ENCODE measurements at regions not wholly inside any gene's neighbourhood (a gene's known extent, or its start where the extent isn't known, plus 50 kb on each side); places are given as distances from the start of the nearest gene placed in this dataset.
"Not testable (repeated sequence)": the region's sequence is repeated elsewhere in the genome, so short reads cannot be mapped to it uniquely, and the experiment has no call there.

DNA sequence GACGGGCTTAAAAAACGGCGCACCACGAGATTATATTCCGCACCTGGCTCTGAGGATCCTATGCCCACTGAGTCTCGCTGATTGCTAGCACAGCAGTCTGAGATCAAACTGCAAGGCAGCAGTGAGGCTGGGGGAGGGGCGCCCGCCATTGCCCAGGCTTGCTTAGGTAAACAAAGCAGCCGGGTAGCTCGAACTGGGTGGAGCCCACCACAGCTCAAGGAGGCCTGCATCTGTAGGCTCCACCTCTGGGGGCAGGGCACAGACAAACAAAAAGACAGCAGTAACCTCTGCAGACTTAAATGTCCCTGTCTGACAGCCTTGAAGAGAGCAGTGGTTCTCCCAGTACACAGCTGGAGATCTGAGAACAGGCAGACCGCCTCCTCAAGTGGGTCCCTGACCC, 725.6 kb downstream of the NUP35 start:
- not testable (repeated sequence) for TF ChIP-seq POLR2A (IDR thresholded peaks at IDR 0.05; ENCODE audit: low read depth, low read length); POLR2AphosphoS5 (IDR thresholded peaks at IDR 0.05; ENCODE audit: low read depth, low read length); TAF1 (IDR thresholded peaks at IDR 0.05; ENCODE audit: borderline replicate concordance, low read depth, low read length)
